ENCODE measurements at regions not wholly inside any gene's neighbourhood (a gene's known extent, or its start where the extent isn't known, plus 50 kb on each side); places are given as distances from the start of the nearest gene placed in this dataset.

DNA sequence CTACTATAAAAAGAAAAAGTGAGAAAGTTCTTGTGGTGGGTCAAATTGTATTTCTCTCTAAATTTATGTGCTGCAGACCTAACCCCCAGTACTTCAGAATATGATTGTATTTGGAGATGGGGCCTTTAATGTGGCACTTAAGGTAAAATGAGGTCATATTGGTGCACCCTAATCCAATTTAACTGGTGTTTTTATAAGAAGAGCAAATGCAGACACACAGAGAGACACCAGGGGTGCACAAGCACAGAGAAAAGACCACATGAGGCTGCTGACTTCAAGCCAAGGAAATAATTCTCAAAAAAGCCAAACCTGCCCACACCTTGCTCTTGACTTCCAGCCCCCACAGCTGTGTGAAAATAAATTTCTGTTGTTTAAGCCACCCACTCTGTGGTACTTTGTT, 80.2 kb upstream of the HTR4 start:
- DNase-seq (ENCODE audit: low spot score): no peak
- Histone ChIP-seq H3K36me3 (ENCODE audit: control insufficient read depth in 4 of 4, insufficient read depth in 3 of 4, low read depth in 1 of 4, low read length in 3 of 4) (no peaks in the 10 kb centered on the region), H3K4me1 (ENCODE audit: control insufficient read depth in 4 of 4, insufficient read depth in 4 of 4, low read length in 3 of 4) (peaks cover 10 to 42% (median 30%) of the 10 kb centered on the region in 4 donors), H3K27me3 (ENCODE audit: control insufficient read depth in 4 of 4, insufficient read depth in 4 of 4, low read length in 3 of 4) (no peaks in the 10 kb centered on the region), H3K27ac (ENCODE audit: low read depth in 1 of 2, low read length in 2 of 2) (no peak overlapping the region), H3K4me3 (ENCODE audit: low read depth in 1 of 3, low read length in 3 of 3) (no peak overlapping the region), H3K9me3 (ENCODE audit: control insufficient read depth in 4 of 4, low read length in 3 of 4) (no peaks in the 10 kb centered on the region), H3K9ac (ENCODE audit: low read depth in 1 of 2, low read length in 2 of 2) (no peak overlapping the region)
- TF ChIP-seq JUND (IDR thresholded peaks at IDR 0.05) (no peak), SP1 (IDR thresholded peaks at IDR 0.05) (no peak), ZBTB33 (IDR thresholded peaks at IDR 0.05) (no peak), FOXA2 (IDR thresholded peaks at IDR 0.05) (no peak), EGR1 (IDR thresholded peaks at IDR 0.05; ENCODE audit: low read depth in 2 of 2) (no peak), CTCF (IDR thresholded peaks at IDR 0.05; ENCODE audit: low read depth, low read length, missing input control) (no peak), RAD21 (IDR thresholded peaks at IDR 0.05) (no peak), RXRA (IDR thresholded peaks at IDR 0.05) (no peak), GABPA (IDR thresholded peaks at IDR 0.05 in 1 of 2, conservative IDR thresholded peaks at IDR 0.05 in 1 of 2) (no peak), FOXA1 (IDR thresholded peaks at IDR 0.05) (no peak), TAF1 (conservative IDR thresholded peaks at IDR 0.05) (no peak), HNF4G (IDR thresholded peaks at IDR 0.05) (no peak), HNF4A (conservative IDR thresholded peaks at IDR 0.05) (no peak), NR2F2 (IDR thresholded peaks at IDR 0.05) (no peak), YY1 (IDR thresholded peaks at IDR 0.05) (no peak)
- TF ChIP-seq, protein P1, sequence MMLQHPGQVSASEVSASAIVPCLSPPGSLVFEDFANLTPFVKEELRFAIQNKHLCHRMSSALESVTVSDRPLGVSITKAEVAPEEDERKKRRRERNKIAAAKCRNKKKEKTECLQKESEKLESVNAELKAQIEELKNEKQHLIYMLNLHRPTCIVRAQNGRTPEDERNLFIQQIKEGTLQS (IDR thresholded peaks at IDR 0.05): no peak
- TF ChIP-seq, protein P2, sequence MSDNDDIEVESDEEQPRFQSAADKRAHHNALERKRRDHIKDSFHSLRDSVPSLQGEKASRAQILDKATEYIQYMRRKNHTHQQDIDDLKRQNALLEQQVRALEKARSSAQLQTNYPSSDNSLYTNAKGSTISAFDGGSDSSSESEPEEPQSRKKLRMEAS (IDR thresholded peaks at IDR 0.05): no peak
- TF ChIP-seq, protein P3, sequence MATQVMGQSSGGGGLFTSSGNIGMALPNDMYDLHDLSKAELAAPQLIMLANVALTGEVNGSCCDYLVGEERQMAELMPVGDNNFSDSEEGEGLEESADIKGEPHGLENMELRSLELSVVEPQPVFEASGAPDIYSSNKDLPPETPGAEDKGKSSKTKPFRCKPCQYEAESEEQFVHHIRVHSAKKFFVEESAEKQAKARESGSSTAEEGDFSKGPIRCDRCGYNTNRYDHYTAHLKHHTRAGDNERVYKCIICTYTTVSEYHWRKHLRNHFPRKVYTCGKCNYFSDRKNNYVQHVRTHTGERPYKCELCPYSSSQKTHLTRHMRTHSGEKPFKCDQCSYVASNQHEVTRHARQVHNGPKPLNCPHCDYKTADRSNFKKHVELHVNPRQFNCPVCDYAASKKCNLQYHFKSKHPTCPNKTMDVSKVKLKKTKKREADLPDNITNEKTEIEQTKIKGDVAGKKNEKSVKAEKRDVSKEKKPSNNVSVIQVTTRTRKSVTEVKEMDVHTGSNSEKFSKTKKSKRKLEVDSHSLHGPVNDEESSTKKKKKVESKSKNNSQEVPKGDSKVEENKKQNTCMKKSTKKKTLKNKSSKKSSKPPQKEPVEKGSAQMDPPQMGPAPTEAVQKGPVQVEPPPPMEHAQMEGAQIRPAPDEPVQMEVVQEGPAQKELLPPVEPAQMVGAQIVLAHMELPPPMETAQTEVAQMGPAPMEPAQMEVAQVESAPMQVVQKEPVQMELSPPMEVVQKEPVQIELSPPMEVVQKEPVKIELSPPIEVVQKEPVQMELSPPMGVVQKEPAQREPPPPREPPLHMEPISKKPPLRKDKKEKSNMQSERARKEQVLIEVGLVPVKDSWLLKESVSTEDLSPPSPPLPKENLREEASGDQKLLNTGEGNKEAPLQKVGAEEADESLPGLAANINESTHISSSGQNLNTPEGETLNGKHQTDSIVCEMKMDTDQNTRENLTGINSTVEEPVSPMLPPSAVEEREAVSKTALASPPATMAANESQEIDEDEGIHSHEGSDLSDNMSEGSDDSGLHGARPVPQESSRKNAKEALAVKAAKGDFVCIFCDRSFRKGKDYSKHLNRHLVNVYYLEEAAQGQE (IDR thresholded peaks at IDR 0.05): no peak

Measured in liver (tissue), 7 donors.